GM06990 (cell line): ENCODE measurements at regions not wholly inside any gene's neighbourhood (a gene's known extent, or its start where the extent isn't known, plus 50 kb on each side); places are given as distances from the start of the nearest gene placed in this dataset.

Experiments
- DNase-seq: peaks from one replicate; pipeline ENCODE4 v3.0.0-alpha.2; 2011; ENCODE audit not compliant: insufficient read length; ENCODE audit errors: extremely low read depth
- H3K27me3 ChIP-seq: replicated peaks from 2 replicates; pipeline ENCODE4 v1.6.0; 2011; ENCODE audit warnings: low read length; ENCODE audit not compliant: control insufficient read depth, insufficient read depth
- H3K36me3 ChIP-seq: 2 replicates; pipeline ENCODE4 v1.5.1; 2011; ENCODE audit warnings: low read length; ENCODE audit not compliant: control insufficient read depth, insufficient read depth
- H3K4me3 ChIP-seq: replicated peaks from 2 replicates; pipeline ENCODE4 v1.5.1; 2011; ENCODE audit warnings: low read depth, mild to moderate bottlenecking, control low read depth, low read length
- TF ChIP-seq, protein P1 (sequence below): IDR thresholded peaks from 2 replicates; pipeline ENCODE4 v1.5.1; 2011; ENCODE audit warnings: low read length, control low read depth, mild to moderate bottlenecking, inconsistent platforms; ENCODE audit not compliant: insufficient read depth, poor library complexity, severe bottlenecking

DNA sequence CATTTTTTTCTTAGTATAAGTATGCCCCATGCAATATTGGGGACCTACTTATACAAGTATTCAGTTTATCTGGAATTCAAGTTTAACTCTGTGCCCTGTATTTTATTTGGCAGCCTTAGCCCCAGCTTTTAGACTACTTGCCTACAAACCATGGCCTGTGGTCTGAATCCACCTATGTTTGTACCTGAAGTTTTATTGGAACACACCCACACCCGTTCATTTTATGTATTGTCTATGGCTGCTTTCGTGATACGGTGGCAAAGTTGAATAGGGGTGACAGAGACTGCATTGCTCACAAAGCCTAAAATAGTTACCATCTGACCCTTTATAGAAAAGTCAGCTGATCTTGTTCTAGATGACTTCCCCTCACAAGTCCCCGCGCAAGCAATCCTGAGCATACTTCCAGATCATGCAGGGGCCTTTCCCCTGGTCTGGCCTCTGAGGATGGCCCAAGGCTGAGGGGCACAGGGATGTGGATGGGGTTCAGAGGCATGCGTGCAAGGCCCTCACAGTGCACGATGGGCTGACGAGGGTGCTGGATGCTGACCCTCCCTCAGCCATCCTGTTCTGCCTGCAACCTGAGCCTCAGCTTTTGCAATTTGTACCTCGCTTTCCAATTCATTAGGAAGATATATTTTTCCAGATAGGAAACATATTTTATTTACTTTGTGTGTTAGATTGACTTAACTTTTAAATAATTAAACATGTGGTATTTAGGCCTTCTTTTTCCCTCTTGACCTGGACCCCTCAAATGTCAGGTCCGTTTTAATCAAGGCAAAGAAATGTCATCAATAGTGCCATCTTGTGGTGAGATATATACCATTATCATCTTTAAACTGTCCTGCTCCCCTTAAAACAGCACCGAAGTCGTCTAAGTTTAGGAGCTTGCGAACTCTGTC, 527.3 kb upstream of the CCDC196 start:
- Histone ChIP-seq H3K27me3 (no peaks in the 10 kb centered on the region; the same call in none of the 2 replicates), H3K4me3 (no peak overlapping the region), H3K36me3 (no peaks in the 10 kb centered on the region)
- peak; percentile 13 for DNase-seq
- TF ChIP-seq, protein P1, sequence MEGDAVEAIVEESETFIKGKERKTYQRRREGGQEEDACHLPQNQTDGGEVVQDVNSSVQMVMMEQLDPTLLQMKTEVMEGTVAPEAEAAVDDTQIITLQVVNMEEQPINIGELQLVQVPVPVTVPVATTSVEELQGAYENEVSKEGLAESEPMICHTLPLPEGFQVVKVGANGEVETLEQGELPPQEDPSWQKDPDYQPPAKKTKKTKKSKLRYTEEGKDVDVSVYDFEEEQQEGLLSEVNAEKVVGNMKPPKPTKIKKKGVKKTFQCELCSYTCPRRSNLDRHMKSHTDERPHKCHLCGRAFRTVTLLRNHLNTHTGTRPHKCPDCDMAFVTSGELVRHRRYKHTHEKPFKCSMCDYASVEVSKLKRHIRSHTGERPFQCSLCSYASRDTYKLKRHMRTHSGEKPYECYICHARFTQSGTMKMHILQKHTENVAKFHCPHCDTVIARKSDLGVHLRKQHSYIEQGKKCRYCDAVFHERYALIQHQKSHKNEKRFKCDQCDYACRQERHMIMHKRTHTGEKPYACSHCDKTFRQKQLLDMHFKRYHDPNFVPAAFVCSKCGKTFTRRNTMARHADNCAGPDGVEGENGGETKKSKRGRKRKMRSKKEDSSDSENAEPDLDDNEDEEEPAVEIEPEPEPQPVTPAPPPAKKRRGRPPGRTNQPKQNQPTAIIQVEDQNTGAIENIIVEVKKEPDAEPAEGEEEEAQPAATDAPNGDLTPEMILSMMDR = peak; percentile 36

DNA sequence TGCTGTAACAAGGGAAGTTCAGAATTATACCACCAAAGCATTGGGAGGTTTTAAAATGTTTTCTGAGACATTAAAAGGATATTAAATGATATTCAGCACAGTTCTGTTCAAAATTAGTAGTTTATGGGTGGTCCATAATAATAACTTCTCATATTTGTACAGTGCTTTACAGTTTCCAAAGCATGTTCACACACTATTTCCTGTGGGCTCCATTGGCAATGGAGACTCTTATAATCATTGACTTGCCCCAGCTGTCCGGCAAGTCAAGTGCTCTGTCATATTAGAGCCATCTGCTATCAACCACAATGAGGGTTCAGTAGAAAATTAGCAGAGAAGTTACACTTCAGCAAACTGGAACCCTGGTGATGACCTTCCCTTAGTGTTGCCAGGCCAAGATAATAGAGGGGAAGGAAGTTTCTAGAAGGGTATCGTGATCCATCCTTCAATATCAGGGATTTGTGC, 526.6 kb upstream of the CCDC196 start:
- H3K36me3 ChIP-seq = no peaks in the 10 kb centered on the region
- TF ChIP-seq, protein P1 = no peak
- no peak overlapping the region for H3K4me3 ChIP-seq
- H3K27me3 ChIP-seq = no peaks in the 10 kb centered on the region; the same call in none of the 2 replicates
- no peak for DNase-seq

DNA sequence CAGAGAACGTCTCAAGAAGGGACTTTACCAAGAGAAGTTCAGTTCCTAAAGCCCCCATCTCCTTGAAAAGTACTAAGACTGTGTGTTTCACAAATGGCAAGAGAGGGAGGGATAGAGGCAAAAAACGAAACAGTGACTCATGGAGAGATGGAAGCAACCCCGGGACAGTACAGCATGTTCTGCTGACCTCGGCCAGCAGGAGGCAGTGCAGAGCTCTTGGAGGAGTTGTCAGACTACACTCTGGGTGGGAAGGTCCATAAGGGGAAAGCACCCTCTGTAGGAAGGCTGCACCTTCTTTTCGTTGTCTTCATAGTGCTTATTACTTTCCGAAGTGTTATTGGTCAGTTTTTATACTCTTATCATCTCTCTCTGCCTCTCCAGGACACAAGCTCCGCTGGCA, 525.2 kb upstream of the CCDC196 start:
- TF ChIP-seq, protein P1 = peak; percentile 85
- H3K27me3 ChIP-seq = no peaks in the 10 kb centered on the region; the same call in none of the 2 replicates
- H3K4me3 ChIP-seq = no peak overlapping the region
- no peaks in the 10 kb centered on the region for H3K36me3 ChIP-seq
- peak; percentile 19 for DNase-seq

DNA sequence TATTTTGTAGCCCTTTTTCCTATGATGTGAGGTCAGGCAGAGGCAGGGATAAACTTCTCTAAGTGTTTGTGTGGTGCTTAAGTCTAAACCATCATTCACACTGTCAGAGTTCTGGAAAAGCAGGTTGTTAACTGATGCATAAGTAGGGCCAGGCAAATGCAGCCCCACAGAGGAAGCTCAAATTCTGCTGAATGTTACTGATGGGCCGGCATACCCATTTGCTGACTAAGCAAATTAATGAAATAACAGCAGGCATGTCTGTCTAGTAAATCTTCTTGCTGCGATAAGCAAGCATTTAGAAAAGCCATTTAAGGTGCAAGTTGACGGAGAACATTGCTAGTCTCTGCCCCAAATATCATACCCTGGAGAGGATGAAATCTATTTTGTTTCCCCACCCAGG, 523.2 kb upstream of the CCDC196 start:
- H3K27me3 ChIP-seq = no peaks in the 10 kb centered on the region; the same call in none of the 2 replicates
- H3K36me3 ChIP-seq = no peaks in the 10 kb centered on the region
- TF ChIP-seq, protein P1 = no peak
- H3K4me3 ChIP-seq = no peak overlapping the region
- no peak for DNase-seq

DNA sequence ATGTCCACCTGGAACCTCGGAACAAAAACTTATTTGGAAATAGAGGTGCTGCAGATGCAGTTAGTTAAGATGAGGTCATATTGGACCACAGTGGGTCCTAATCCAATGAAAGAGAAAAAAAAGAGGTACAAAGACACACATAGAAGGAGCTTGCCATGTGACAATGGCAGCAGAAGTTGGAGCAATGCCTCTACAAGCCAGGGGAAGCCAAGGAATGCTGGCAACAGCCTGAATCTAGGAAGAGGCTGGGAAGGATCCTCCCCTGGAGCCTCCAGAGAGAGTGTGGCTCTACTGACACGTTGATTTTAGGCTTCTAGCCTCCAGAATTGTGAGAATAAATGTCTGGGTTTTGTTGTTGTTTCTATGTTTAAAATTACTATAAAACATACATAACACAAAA, 521.8 kb upstream of the CCDC196 start:
- H3K4me3 ChIP-seq = no peak overlapping the region
- TF ChIP-seq, protein P1 = no peak
- H3K36me3 ChIP-seq = no peaks in the 10 kb centered on the region
- no peaks in the 10 kb centered on the region; the same call in none of the 2 replicates for H3K27me3 ChIP-seq
- DNase-seq = no peak

DNA sequence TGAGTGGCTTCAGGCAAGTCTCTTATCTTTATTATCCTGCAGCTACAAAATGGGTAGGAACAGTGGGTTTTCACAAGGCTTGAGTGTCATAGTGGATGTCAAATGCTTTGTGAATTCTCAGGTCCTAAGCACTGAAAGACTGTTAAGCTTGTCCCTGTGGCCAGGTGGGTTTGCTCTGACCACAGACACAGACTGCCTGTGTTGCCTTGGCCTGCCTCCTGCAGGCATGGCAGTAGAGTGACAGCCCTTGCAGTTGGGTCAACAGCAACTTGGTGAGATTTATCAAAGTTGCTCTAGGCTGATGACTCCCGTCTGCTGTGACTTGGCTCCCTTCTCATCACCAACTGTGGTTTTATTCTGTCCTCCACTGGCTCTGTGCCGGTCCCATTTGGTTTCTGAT, 520.0 kb upstream of the CCDC196 start:
- no peak for DNase-seq
- TF ChIP-seq, protein P1 = no peak
- no peak overlapping the region for H3K4me3 ChIP-seq
- no peaks in the 10 kb centered on the region for H3K36me3 ChIP-seq
- no peaks in the 10 kb centered on the region; the same call in none of the 2 replicates for H3K27me3 ChIP-seq
